ENCODE measurements at regions not wholly inside any gene's neighbourhood (a gene's known extent, or its start where the extent isn't known, plus 50 kb on each side); places are given as distances from the start of the nearest gene placed in this dataset.

GRCh38 chr14:86257973-86258372 lies 728.0 kb downstream of the FLRT2 start:
- TF ChIP-seq CTCF (IDR thresholded peaks at IDR 0.05; ENCODE audit: extremely low read depth in 1 of 2, insufficient read depth in 1 of 2, low read depth in 1 of 2, low read length in 2 of 2) (no peak), POLR2A (IDR thresholded peaks at IDR 0.05; ENCODE audit: low read depth, low read length) (no peak), POLR2AphosphoS5 (IDR thresholded peaks at IDR 0.05; ENCODE audit: insufficient read depth, low read depth, low read length) (no peak), EZH2 (IDR thresholded peaks at IDR 0.05; ENCODE audit: borderline replicate concordance, low read depth, low read length, severe bottlenecking) (no peak), MAX (IDR thresholded peaks at IDR 0.05; ENCODE audit: insufficient read depth, insufficient read length) (no peak), JUN (IDR thresholded peaks at IDR 0.05; ENCODE audit: borderline replicate concordance, insufficient read depth, insufficient read length, low read depth) (no peak), FOS (IDR thresholded peaks at IDR 0.05; ENCODE audit: borderline replicate concordance, insufficient read depth, low read length) (no peak), MYC (IDR thresholded peaks at IDR 0.05; ENCODE audit: low read depth, low read length) (no peak)
